ENCODE measurements at regions not wholly inside any gene's neighbourhood (a gene's known extent, or its start where the extent isn't known, plus 50 kb on each side); places are given as distances from the start of the nearest gene placed in this dataset.

DNA sequence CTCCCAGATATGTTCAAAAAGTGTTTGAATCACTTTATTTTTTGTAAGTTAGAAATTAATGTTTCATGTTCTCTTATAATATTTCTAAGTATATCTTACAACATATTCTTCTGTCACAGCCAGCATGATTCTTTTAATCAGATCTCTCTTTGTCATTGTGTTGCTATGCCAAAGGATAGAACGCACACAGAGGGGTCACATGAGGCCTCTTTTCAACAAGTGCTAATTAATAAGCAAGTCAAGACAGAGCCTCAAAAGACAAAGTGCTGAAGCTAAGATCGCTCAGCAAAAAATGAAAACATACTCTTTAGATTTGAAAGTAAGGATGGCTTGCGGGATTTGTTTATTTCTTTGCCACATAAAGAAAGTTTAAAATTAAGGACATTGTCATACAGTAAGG lies 508.8 kb upstream of the PTCHD4 start:
- TF ChIP-seq CTCF (IDR thresholded peaks at IDR 0.05) = no peak
- Mint-ChIP-seq H3K4me1 (ENCODE audit: low read depth) (no peaks in the 10 kb centered on the region), H3K36me3 (ENCODE audit: low read depth) (no peaks in the 10 kb centered on the region), H3K27ac (no peak overlapping the region), H3K9me3 (no peaks in the 10 kb centered on the region), H3K27me3 (ENCODE audit: insufficient read depth) (no peaks in the 10 kb centered on the region), H3K4me3 (no peak overlapping the region)
- DNase-seq = no peak

- Mint-ChIP-seq H3K9me3 (no peaks in the 10 kb centered on the region), H3K36me3 (ENCODE audit: low read depth) (no peaks in the 10 kb centered on the region), H3K4me3 (no peak overlapping the region), H3K4me1 (ENCODE audit: low read depth) (no peaks in the 10 kb centered on the region), H3K27ac (no peak overlapping the region), H3K27me3 (ENCODE audit: insufficient read depth) (no peaks in the 10 kb centered on the region; the same call in 1 of the 2 replicates)
- no peak for TF ChIP-seq CTCF (IDR thresholded peaks at IDR 0.05)
- peak; percentile 15 for DNase-seq
Measured at GRCh38 chr6:48615041-48615440, 504.0 kb upstream of the PTCHD4 start.

- no peaks in the 10 kb centered on the region; the same call in 1 of the 2 replicates for H3K27me3 Mint-ChIP-seq (ENCODE audit: insufficient read depth)
- no peaks in the 10 kb centered on the region for H3K36me3 Mint-ChIP-seq (ENCODE audit: low read depth)
- no peak overlapping the region for H3K27ac Mint-ChIP-seq
- no peak overlapping the region for H3K4me3 Mint-ChIP-seq
- no peaks in the 10 kb centered on the region for H3K4me1 Mint-ChIP-seq (ENCODE audit: low read depth)
- no peak for DNase-seq
- H3K9me3 Mint-ChIP-seq = no peaks in the 10 kb centered on the region
- no peak for TF ChIP-seq CTCF (IDR thresholded peaks at IDR 0.05)
Measured at GRCh38 chr6:48614326-48614725, 503.3 kb upstream of the PTCHD4 start.

- H3K27me3 Mint-ChIP-seq (ENCODE audit: insufficient read depth) = no peaks in the 10 kb centered on the region; the same call in 1 of the 2 replicates
- H3K9me3 Mint-ChIP-seq = no peaks in the 10 kb centered on the region
- no peak for TF ChIP-seq CTCF (IDR thresholded peaks at IDR 0.05)
- no peak for DNase-seq
- no peak overlapping the region for H3K27ac Mint-ChIP-seq
- H3K4me3 Mint-ChIP-seq = no peak overlapping the region
- no peaks in the 10 kb centered on the region for H3K4me1 Mint-ChIP-seq (ENCODE audit: low read depth)
- H3K36me3 Mint-ChIP-seq (ENCODE audit: low read depth) = no peaks in the 10 kb centered on the region
Measured at GRCh38 chr6:48613231-48613949, 502.4 kb upstream of the PTCHD4 start.

DNA sequence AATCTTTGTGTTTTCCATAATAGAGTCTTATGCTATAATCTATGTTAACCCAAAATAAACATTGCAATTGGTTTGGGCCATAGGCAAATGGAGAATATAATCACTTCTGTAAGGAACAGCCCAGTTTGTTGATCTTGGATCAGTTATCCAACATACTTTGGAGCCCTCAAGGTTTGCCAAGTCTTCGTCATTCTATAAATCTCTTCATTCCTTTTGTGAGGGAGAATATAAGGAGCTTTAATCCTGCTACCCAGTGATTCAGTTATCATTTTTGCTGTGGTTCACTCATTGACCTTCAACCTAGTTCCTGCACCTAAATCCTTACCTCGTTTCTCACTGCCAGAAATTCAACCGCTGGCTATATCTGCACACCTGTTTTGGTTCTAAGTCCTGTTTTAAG lies 500.3 kb upstream of the PTCHD4 start:
- no peak overlapping the region for H3K27ac Mint-ChIP-seq
- no peaks in the 10 kb centered on the region for H3K9me3 Mint-ChIP-seq
- no peak for TF ChIP-seq CTCF (IDR thresholded peaks at IDR 0.05)
- no peak overlapping the region for H3K4me3 Mint-ChIP-seq
- no peaks in the 10 kb centered on the region; the same call in 1 of the 2 replicates for H3K27me3 Mint-ChIP-seq (ENCODE audit: insufficient read depth)
- no peaks in the 10 kb centered on the region for H3K36me3 Mint-ChIP-seq (ENCODE audit: low read depth)
- no peak for DNase-seq
- H3K4me1 Mint-ChIP-seq (ENCODE audit: low read depth) = no peaks in the 10 kb centered on the region
